GM12878 (cell line): ENCODE measurements at regions not wholly inside any gene's neighbourhood (a gene's known extent, or its start where the extent isn't known, plus 50 kb on each side); places are given as distances from the start of the nearest gene placed in this dataset.

Source experiments
- ATAC-seq: fragments of 200-7000 bp; cut with Tn5 transposase; 3 replicates; pipeline ENCODE4 v1.9.1; 2020; ENCODE audit warnings: mild to moderate bottlenecking, moderate library complexity
- BruUV-seq: library from RNA; stranded (reverse); fragments of 400-500 nt; replicated peaks from 2 replicates; lab custom pipeline; 2021; lab: Mats Ljungman, UMichigan
- CTCF ChIA-PET: fragments of 300-600 bp; sonication (Branson Sonifier 250); formaldehyde crosslinking; extraction: SDS; loops from one replicate; lab custom pipeline; 2021; ENCODE audit warnings: inconsistent platforms; lab: Yijun Ruan, JAX
- POLR2A ChIA-PET: fragments of 350-600 bp; formaldehyde crosslinking; extraction: SDS; loops from one replicate; lab custom pipeline; 2021; ENCODE audit warnings: inconsistent platforms; lab: Charles Lee
- RAD21 ChIA-PET: fragments of 300-600 bp; sonication (Branson Sonifier 250); formaldehyde crosslinking; loops from one replicate; lab custom pipeline; 2023; ENCODE audit warnings: antibody characterized with exemption; ENCODE audit not compliant: unreplicated experiment; lab: Charles Lee
- SMC1A ChIA-PET: fragments of 300-600 bp; sonication (Branson Sonifier 250); formaldehyde crosslinking; loops from one replicate; lab custom pipeline; 2023; ENCODE audit not compliant: unreplicated experiment, uncharacterized antibody; lab: Charles Lee
- DNase-seq: peaks from one replicate; pipeline ENCODE4 v3.0.0-alpha.2; 2011; ENCODE audit warnings: low read depth, low spot score
- FAIRE-seq: peaks from 3 replicates; lab custom pipeline; 2011; peaks lifted over from hg19 to GRCh38; lab: Jason Lieb, UNC
- H2AFZ ChIP-seq: 2 replicates; pipeline ENCODE4 v1.6.0; 2011; ENCODE audit warnings: low read depth, low read length, control low read depth; ENCODE audit not compliant: control insufficient read depth
- H3K27ac ChIP-seq: 2 replicates; pipeline ENCODE4 v1.5.1; 2011; ENCODE audit warnings: control low read depth; ENCODE audit not compliant: control insufficient read depth, insufficient read depth
- H3K27me3 ChIP-seq, 2 experiments: replicated peaks in 1 of 2; 2 replicates each; pipeline versions ENCODE4 v1.6.0 to v1.6.1; 2011; ENCODE audit warnings: low read length in 1 of 2; ENCODE audit not compliant: control insufficient read depth in 2 of 2, insufficient read depth in 2 of 2
- H3K36me3 ChIP-seq, 2 experiments: 2 replicates each; pipeline ENCODE4 v1.5.1; 2011; ENCODE audit warnings: low read length in 1 of 2; ENCODE audit not compliant: control insufficient read depth in 2 of 2, insufficient read depth in 2 of 2
- H3K4me1 ChIP-seq: 2 replicates; pipeline ENCODE4 v1.6.1; 2011; ENCODE audit warnings: mild to moderate bottlenecking, low read length, moderate library complexity, mixed read lengths; ENCODE audit not compliant: control insufficient read depth, insufficient read depth
- H3K4me2 ChIP-seq: 2 replicates; pipeline ENCODE4 v1.6.0; 2011; ENCODE audit warnings: control low read depth; ENCODE audit not compliant: control insufficient read depth, insufficient read depth
- H3K4me3 ChIP-seq: fragments of 200-600 bp; sonication (generic); 2 replicates; pipeline ENCODE4 v1.5.1; 2016
- H3K79me2 ChIP-seq: 2 replicates; pipeline ENCODE4 v1.6.0; 2011; ENCODE audit warnings: low read length; ENCODE audit not compliant: control insufficient read depth, insufficient read depth
- H3K9ac ChIP-seq: 2 replicates; pipeline ENCODE4 v1.8.0; 2011; ENCODE audit warnings: low read length, control low read depth, mixed read lengths; ENCODE audit not compliant: control insufficient read depth, insufficient read depth
- H3K9me3 ChIP-seq: replicated peaks from 3 replicates; pipeline ENCODE4 v1.5.1; 2011; ENCODE audit warnings: mild to moderate bottlenecking, low read length; ENCODE audit not compliant: control insufficient read depth, insufficient read depth
- H4K20me1 ChIP-seq: 2 replicates; pipeline ENCODE4 v1.6.0; 2011; ENCODE audit not compliant: control insufficient read depth, insufficient read depth
- ATF2 ChIP-seq: IDR thresholded peaks from 2 replicates; pipeline ENCODE4 v1.6.1; 2012; ENCODE audit warnings: low read length, inconsistent platforms
- BRCA1 ChIP-seq: IDR thresholded peaks from 2 replicates; pipeline ENCODE4 v1.6.1; 2011; ENCODE audit warnings: low read depth, low read length, improper control_type of control experiment
- CBX5 ChIP-seq: sonication (generic); IDR thresholded peaks from 2 replicates; pipeline ENCODE4 v1.6.1; 2016; ENCODE audit warnings: low read depth, moderate library complexity, mild to moderate bottlenecking, inconsistent platforms
- DPF2 ChIP-seq: fragments of 450-650 bp; IDR thresholded peaks from 2 replicates; pipeline ENCODE4 v1.6.1; 2017; ENCODE audit warnings: mild to moderate bottlenecking
- FOXM1 ChIP-seq: IDR thresholded peaks from 2 replicates; pipeline ENCODE4 v1.6.1; 2012; ENCODE audit warnings: low read depth, mild to moderate bottlenecking, inconsistent platforms, low read length, moderate library complexity
- HCFC1 ChIP-seq: fragments of 150-350 bp; IDR thresholded peaks from 2 replicates; pipeline ENCODE4 v1.6.1; 2014; ENCODE audit warnings: low read length
- KAT2A ChIP-seq: conservative IDR thresholded peaks from 2 replicates; pipeline ENCODE4 v1.6.1; 2011; ENCODE audit warnings: low read depth, low read length; ENCODE audit not compliant: control insufficient read depth
- MTA3 ChIP-seq: IDR thresholded peaks from 2 replicates; pipeline ENCODE4 v1.6.1; 2012; ENCODE audit warnings: low read length, inconsistent platforms, borderline replicate concordance
- SREBF2 ChIP-seq: IDR thresholded peaks from 2 replicates; pipeline ENCODE4 v1.6.1; 2012; ENCODE audit warnings: mild to moderate bottlenecking, low read length
- SRF ChIP-seq, 2 experiments: IDR thresholded peaks; 2 replicates each; pipeline ENCODE4 v1.6.1; 2011; ENCODE audit warnings: low read depth in 2 of 2, low read length in 2 of 2, mild to moderate bottlenecking in 1 of 2, moderate library complexity in 1 of 2
- TCF3 ChIP-seq: IDR thresholded peaks from 2 replicates; pipeline ENCODE4 v1.6.1; 2012; ENCODE audit warnings: low read depth, mild to moderate bottlenecking, low read length, borderline replicate concordance; ENCODE audit not compliant: insufficient read depth
- WRNIP1 ChIP-seq: IDR thresholded peaks from 2 replicates; pipeline ENCODE4 v1.6.1; 2011; ENCODE audit warnings: low read depth, low read length, improper control_type of control experiment, borderline replicate concordance
- WGBS: methylation state at CpG from one replicate; pipeline ENCODE4 v1.1.6; 2016; ENCODE audit warnings: low lambda C conversion rate; ENCODE audit not compliant: insufficient replicate concordance, insufficient coverage; ENCODE audit errors: missing lambda C conversion rate; 5-methylcytosine and 5-hydroxymethylcytosine counted together
- in situ Hi-C: fragments of 300-500 bp; cut with MboI; formaldehyde crosslinking; loops from 9 replicates; pipeline ENCODE4 v1.14.3; 2018; ENCODE audit warnings: mixed read lengths
- intact Hi-C: fragments of 100-400 bp; cut with micrococcal nuclease; formaldehyde crosslinking; loops from one replicate; pipeline ENCODE4 v1.14.2; 2022; ENCODE audit not compliant: unreplicated experiment
- TF ChIP-seq, protein P1 (sequence below): IDR thresholded peaks from 2 replicates; pipeline ENCODE4 v1.6.1; 2012; ENCODE audit warnings: mild to moderate bottlenecking, low read depth, low read length
- TF ChIP-seq, protein P2 (sequence below): fragments of 150-350 bp; IDR thresholded peaks from 2 replicates; pipeline ENCODE4 v1.6.1; 2016; ENCODE audit warnings: low read depth, low read length

DNA sequence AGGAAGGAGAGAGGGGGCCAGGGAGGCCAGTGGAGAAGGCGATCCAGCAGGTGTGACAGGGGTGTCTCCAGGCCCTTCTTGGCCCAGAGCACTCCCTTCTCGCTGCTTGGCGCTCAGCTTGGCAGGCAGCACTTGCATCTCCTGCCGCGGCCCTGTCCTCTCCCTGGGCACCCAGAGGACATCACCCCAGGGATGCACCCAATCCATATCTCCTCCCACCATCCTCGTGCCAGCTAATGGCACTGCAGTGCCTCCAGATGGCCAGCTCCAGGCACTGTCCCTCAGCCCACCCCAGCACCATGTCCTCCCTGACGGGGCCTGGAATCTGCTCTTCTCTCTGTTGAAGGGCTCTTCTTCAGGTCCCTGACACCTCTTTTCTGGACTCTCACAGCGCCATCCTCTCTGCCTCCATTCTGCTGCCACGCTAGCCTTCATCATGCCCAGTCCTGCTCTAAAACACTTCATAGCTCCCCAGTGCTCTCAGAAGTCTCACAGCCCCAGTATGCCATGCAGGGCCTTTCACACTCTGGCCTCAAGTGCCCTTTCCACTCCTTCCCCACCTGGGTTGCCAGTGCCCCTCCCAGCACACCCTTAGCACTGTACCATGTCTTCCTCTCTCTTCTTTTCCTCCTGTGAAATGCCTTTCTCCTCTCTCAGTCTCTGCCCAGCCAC lies 106.8 kb upstream of the SLC6A11 start (continued):
- TF ChIP-seq, protein P1, sequence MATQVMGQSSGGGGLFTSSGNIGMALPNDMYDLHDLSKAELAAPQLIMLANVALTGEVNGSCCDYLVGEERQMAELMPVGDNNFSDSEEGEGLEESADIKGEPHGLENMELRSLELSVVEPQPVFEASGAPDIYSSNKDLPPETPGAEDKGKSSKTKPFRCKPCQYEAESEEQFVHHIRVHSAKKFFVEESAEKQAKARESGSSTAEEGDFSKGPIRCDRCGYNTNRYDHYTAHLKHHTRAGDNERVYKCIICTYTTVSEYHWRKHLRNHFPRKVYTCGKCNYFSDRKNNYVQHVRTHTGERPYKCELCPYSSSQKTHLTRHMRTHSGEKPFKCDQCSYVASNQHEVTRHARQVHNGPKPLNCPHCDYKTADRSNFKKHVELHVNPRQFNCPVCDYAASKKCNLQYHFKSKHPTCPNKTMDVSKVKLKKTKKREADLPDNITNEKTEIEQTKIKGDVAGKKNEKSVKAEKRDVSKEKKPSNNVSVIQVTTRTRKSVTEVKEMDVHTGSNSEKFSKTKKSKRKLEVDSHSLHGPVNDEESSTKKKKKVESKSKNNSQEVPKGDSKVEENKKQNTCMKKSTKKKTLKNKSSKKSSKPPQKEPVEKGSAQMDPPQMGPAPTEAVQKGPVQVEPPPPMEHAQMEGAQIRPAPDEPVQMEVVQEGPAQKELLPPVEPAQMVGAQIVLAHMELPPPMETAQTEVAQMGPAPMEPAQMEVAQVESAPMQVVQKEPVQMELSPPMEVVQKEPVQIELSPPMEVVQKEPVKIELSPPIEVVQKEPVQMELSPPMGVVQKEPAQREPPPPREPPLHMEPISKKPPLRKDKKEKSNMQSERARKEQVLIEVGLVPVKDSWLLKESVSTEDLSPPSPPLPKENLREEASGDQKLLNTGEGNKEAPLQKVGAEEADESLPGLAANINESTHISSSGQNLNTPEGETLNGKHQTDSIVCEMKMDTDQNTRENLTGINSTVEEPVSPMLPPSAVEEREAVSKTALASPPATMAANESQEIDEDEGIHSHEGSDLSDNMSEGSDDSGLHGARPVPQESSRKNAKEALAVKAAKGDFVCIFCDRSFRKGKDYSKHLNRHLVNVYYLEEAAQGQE: no peak
- TF ChIP-seq, all 136 proteins: peak for 0

DNA sequence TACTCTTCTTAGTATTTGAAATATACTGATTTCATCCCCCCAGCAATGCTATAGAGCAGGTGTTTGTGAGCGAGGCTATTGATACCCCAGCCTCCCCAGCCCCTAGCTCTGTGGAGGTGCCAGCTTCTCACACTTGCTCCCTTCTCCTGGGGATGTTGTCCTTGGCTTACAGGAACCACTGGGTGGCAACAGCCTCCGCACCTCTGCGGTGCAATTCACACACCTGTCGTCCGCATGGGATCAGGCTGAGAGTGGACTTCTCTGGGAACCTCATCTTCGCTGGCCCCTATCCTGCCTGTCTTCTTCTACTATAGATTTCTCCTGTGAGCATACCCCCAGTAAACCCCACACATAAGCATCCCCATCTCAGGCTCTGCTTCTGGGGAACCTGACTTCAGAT lies 103.9 kb upstream of the SLC6A11 start:
- SMC1A ChIA-PET: interaction anchor here (0.7 kb wide), 1 partner anchor 40 kb away, joined by 3 read pairs; no protein-coding TSS in a partner anchor
- no peak for DNase-seq
- WGBS: 51% methylated on average over 6 of the region's 6 CpGs
- no peaks in the 10 kb centered on the region for H3K4me1 ChIP-seq
- no peaks in the 10 kb centered on the region for H3K79me2 ChIP-seq
- peaks cover 3 to 6% of the 10 kb centered on the region in 2 experiments; a peak in 2 of 4 replicates for H3K27me3 ChIP-seq
- ATAC-seq: no peak
- no peak overlapping the region for H2AFZ ChIP-seq
- no peak overlapping the region for H3K27ac ChIP-seq
- H3K9me3 ChIP-seq: peaks cover 2% of the 10 kb centered on the region; the same call in 2 of the 3 replicates
- no peak overlapping the region for H3K4me2 ChIP-seq
- in situ Hi-C loops: no loop called here
- no peak overlapping the region for H3K9ac ChIP-seq
- no peaks in the 10 kb centered on the region for H3K36me3 ChIP-seq
- FAIRE-seq: no peak
- POLR2A ChIA-PET: no interaction called here
- H3K4me3 ChIP-seq: no peak overlapping the region
- BruUV-seq: no TSS peak
- intact Hi-C loops: no loop called here
- no peaks in the 10 kb centered on the region for H4K20me1 ChIP-seq
- RAD21 ChIA-PET: no interaction called here
- CTCF ChIA-PET: no interaction called here
- no peak for TF ChIP-seq KAT2A
- TF ChIP-seq HCFC1: no peak
- no peak for TF ChIP-seq BRCA1
- TF ChIP-seq DPF2: no peak
- no peak for TF ChIP-seq ATF2
- TF ChIP-seq TCF3: no peak
- no peak for TF ChIP-seq SREBF2
- TF ChIP-seq CBX5: no peak
- TF ChIP-seq WRNIP1: no peak
- no peak for TF ChIP-seq SRF (IDR thresholded peaks at IDR 0.05; ENCODE audit: low read depth in 2 of 2, low read length in 2 of 2)
- TF ChIP-seq, protein P2, sequence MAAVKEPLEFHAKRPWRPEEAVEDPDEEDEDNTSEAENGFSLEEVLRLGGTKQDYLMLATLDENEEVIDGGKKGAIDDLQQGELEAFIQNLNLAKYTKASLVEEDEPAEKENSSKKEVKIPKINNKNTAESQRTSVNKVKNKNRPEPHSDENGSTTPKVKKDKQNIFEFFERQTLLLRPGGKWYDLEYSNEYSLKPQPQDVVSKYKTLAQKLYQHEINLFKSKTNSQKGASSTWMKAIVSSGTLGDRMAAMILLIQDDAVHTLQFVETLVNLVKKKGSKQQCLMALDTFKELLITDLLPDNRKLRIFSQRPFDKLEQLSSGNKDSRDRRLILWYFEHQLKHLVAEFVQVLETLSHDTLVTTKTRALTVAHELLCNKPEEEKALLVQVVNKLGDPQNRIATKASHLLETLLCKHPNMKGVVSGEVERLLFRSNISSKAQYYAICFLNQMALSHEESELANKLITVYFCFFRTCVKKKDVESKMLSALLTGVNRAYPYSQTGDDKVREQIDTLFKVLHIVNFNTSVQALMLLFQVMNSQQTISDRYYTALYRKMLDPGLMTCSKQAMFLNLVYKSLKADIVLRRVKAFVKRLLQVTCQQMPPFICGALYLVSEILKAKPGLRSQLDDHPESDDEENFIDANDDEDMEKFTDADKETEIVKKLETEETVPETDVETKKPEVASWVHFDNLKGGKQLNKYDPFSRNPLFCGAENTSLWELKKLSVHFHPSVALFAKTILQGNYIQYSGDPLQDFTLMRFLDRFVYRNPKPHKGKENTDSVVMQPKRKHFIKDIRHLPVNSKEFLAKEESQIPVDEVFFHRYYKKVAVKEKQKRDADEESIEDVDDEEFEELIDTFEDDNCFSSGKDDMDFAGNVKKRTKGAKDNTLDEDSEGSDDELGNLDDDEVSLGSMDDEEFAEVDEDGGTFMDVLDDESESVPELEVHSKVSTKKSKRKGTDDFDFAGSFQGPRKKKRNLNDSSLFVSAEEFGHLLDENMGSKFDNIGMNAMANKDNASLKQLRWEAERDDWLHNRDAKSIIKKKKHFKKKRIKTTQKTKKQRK: no peak
- no peak for TF ChIP-seq FOXM1
- TF ChIP-seq MTA3: no peak
